ENCODE measurements at regions not wholly inside any gene's neighbourhood (a gene's known extent, or its start where the extent isn't known, plus 50 kb on each side); places are given as distances from the start of the nearest gene placed in this dataset.

GRCh38 chr13:50428183-50428877, 413.1 kb downstream of the KCNRG start:
- Histone ChIP-seq H3K4me1 (ENCODE audit: insufficient read depth, low read length) (peaks cover 8% of the 10 kb centered on the region), H3K9me3 (ENCODE audit: low read depth, low read length) (no peaks in the 10 kb centered on the region), H3K4me3 (ENCODE audit: low read length) (no peak overlapping the region), H3K27me3 (ENCODE audit: insufficient read depth, low read length) (no peaks in the 10 kb centered on the region)

GRCh38 chr13:50435011-50435410, 408.5 kb downstream of the DLEU7 start:
- Histone ChIP-seq H3K9me3 (ENCODE audit: low read depth, low read length) (no peaks in the 10 kb centered on the region), H3K27me3 (ENCODE audit: insufficient read depth, low read length) (no peaks in the 10 kb centered on the region), H3K4me1 (ENCODE audit: insufficient read depth, low read length) (no peaks in the 10 kb centered on the region), H3K4me3 (ENCODE audit: low read length) (no peak overlapping the region)

- Histone ChIP-seq H3K4me1 (ENCODE audit: insufficient read depth, low read length) (no peaks in the 10 kb centered on the region), H3K4me3 (ENCODE audit: low read length) (no peak overlapping the region), H3K27me3 (ENCODE audit: insufficient read depth, low read length) (no peaks in the 10 kb centered on the region)
Measured at GRCh38 chr13:50437252-50437651, 406.2 kb downstream of the DLEU7 start.

GRCh38 chr13:50438351-50438750, 405.1 kb downstream of the DLEU7 start:
- Histone ChIP-seq H3K4me3 (ENCODE audit: low read length) (no peak overlapping the region), H3K4me1 (ENCODE audit: insufficient read depth, low read length) (no peaks in the 10 kb centered on the region), H3K27me3 (ENCODE audit: insufficient read depth, low read length) (no peaks in the 10 kb centered on the region), H3K9me3 (ENCODE audit: low read depth, low read length) (no peaks in the 10 kb centered on the region)

More at GRCh38 chr13:50437252-50437651, 406.2 kb downstream of the DLEU7 start:
- no peaks in the 10 kb centered on the region for H3K9me3 ChIP-seq (ENCODE audit: low read depth, low read length)

GRCh38 chr13:50441130-50441529, 402.4 kb downstream of the DLEU7 start:
- Histone ChIP-seq H3K4me3 (ENCODE audit: low read length) (no peak overlapping the region), H3K4me1 (ENCODE audit: insufficient read depth, low read length) (no peaks in the 10 kb centered on the region), H3K27me3 (ENCODE audit: insufficient read depth, low read length) (no peaks in the 10 kb centered on the region), H3K9me3 (ENCODE audit: low read depth, low read length) (no peaks in the 10 kb centered on the region)

- Histone ChIP-seq H3K4me1 (ENCODE audit: insufficient read depth, low read length) (no peaks in the 10 kb centered on the region), H3K9me3 (ENCODE audit: low read depth, low read length) (no peaks in the 10 kb centered on the region), H3K27me3 (ENCODE audit: insufficient read depth, low read length) (no peaks in the 10 kb centered on the region), H3K4me3 (ENCODE audit: low read length) (no peak overlapping the region)
Measured at GRCh38 chr13:50444726-50445125, 398.8 kb downstream of the DLEU7 start.

- H3K27me3 ChIP-seq (ENCODE audit: insufficient read depth, low read length), result no peaks in the 10 kb centered on the region
Measured at GRCh38 chr13:50446611-50447010, 396.9 kb downstream of the DLEU7 start.

GRCh38 chr13:50448535-50448998, 394.9 kb downstream of the DLEU7 start:
- Histone ChIP-seq H3K27me3 (ENCODE audit: insufficient read depth, low read length) (no peaks in the 10 kb centered on the region), H3K9me3 (ENCODE audit: low read depth, low read length) (no peaks in the 10 kb centered on the region), H3K4me1 (ENCODE audit: insufficient read depth, low read length) (peaks cover 15% of the 10 kb centered on the region), H3K4me3 (ENCODE audit: low read length) (no peak overlapping the region)

More at GRCh38 chr13:50446611-50447010, 396.9 kb downstream of the DLEU7 start:
- no peaks in the 10 kb centered on the region for H3K9me3 ChIP-seq (ENCODE audit: low read depth, low read length)
- no peak overlapping the region for H3K4me3 ChIP-seq (ENCODE audit: low read length)
- H3K4me1 ChIP-seq (ENCODE audit: insufficient read depth, low read length), result peaks cover 13% of the 10 kb centered on the region

GRCh38 chr13:50449465-50449864, 394.0 kb downstream of the DLEU7 start:
- Histone ChIP-seq H3K4me3 (ENCODE audit: low read length) (no peak overlapping the region), H3K27me3 (ENCODE audit: insufficient read depth, low read length) (no peaks in the 10 kb centered on the region), H3K4me1 (ENCODE audit: insufficient read depth, low read length) (peaks cover 15% of the 10 kb centered on the region), H3K9me3 (ENCODE audit: low read depth, low read length) (no peaks in the 10 kb centered on the region)

- H3K4me3 ChIP-seq (ENCODE audit: low read length), result no peak overlapping the region
- H3K27me3 ChIP-seq (ENCODE audit: insufficient read depth, low read length), result no peaks in the 10 kb centered on the region
- no peaks in the 10 kb centered on the region for H3K9me3 ChIP-seq (ENCODE audit: low read depth, low read length)
- peaks cover 15% of the 10 kb centered on the region for H3K4me1 ChIP-seq (ENCODE audit: insufficient read depth, low read length)
Measured at GRCh38 chr13:50450279-50450678, 393.2 kb downstream of the DLEU7 start.

- no peaks in the 10 kb centered on the region for H3K9me3 ChIP-seq (ENCODE audit: low read depth, low read length)
- H3K4me1 ChIP-seq (ENCODE audit: insufficient read depth, low read length), result peaks cover 15% of the 10 kb centered on the region
- no peak overlapping the region for H3K4me3 ChIP-seq (ENCODE audit: low read length)
- H3K27me3 ChIP-seq (ENCODE audit: insufficient read depth, low read length), result no peaks in the 10 kb centered on the region
Measured at GRCh38 chr13:50451609-50452008, 391.9 kb downstream of the DLEU7 start.

GRCh38 chr13:50452028-50452427, 391.5 kb downstream of the DLEU7 start:
- no peaks in the 10 kb centered on the region for H3K9me3 ChIP-seq (ENCODE audit: low read depth, low read length)
- H3K4me1 ChIP-seq (ENCODE audit: insufficient read depth, low read length), result peaks cover 15% of the 10 kb centered on the region
- H3K27me3 ChIP-seq (ENCODE audit: insufficient read depth, low read length), result no peaks in the 10 kb centered on the region
- no peak overlapping the region for H3K4me3 ChIP-seq (ENCODE audit: low read length)

GRCh38 chr13:50452756-50453155, 390.7 kb downstream of the DLEU7 start:
- Histone ChIP-seq H3K4me1 (ENCODE audit: insufficient read depth, low read length) (peaks cover 21% of the 10 kb centered on the region), H3K27me3 (ENCODE audit: insufficient read depth, low read length) (no peaks in the 10 kb centered on the region), H3K9me3 (ENCODE audit: low read depth, low read length) (no peaks in the 10 kb centered on the region), H3K4me3 (ENCODE audit: low read length) (no peak overlapping the region)

GRCh38 chr13:50453188-50453587, 390.3 kb downstream of the DLEU7 start:
- Histone ChIP-seq H3K4me1 (ENCODE audit: insufficient read depth, low read length) (peaks cover 22% of the 10 kb centered on the region), H3K4me3 (ENCODE audit: low read length) (no peak overlapping the region), H3K27me3 (ENCODE audit: insufficient read depth, low read length) (no peaks in the 10 kb centered on the region), H3K9me3 (ENCODE audit: low read depth, low read length) (no peaks in the 10 kb centered on the region)

GRCh38 chr13:50456111-50456510, 387.4 kb downstream of the DLEU7 start:
- Histone ChIP-seq H3K27me3 (ENCODE audit: insufficient read depth, low read length) (no peaks in the 10 kb centered on the region), H3K4me1 (ENCODE audit: insufficient read depth, low read length) (peaks cover 14% of the 10 kb centered on the region), H3K9me3 (ENCODE audit: low read depth, low read length) (no peaks in the 10 kb centered on the region), H3K4me3 (ENCODE audit: low read length) (no peak overlapping the region)

Data from mononuclear cell (primary cell).